ENCODE measurements at regions not wholly inside any gene's neighbourhood (a gene's known extent, or its start where the extent isn't known, plus 50 kb on each side); places are given as distances from the start of the nearest gene placed in this dataset.

- TF ChIP-seq SP1 (IDR thresholded peaks at IDR 0.05) (no peak), CTCF (IDR thresholded peaks at IDR 0.05; ENCODE audit: low read depth, low read length, missing input control) (no peak), JUND (IDR thresholded peaks at IDR 0.05) (no peak), TAF1 (conservative IDR thresholded peaks at IDR 0.05) (no peak), RAD21 (IDR thresholded peaks at IDR 0.05) (no peak), FOXA1 (IDR thresholded peaks at IDR 0.05) (no peak), YY1 (IDR thresholded peaks at IDR 0.05) (no peak), MAX (IDR thresholded peaks at IDR 0.05) (no peak), ZBTB33 (IDR thresholded peaks at IDR 0.05) (no peak), ATF3 (IDR thresholded peaks at IDR 0.05) (no peak), HNF4G (IDR thresholded peaks at IDR 0.05) (no peak)
Measured at GRCh38 chr4:163707873-163708272, 213.4 kb downstream of the TMA16 start.

Measured in liver (tissue), 3 donors.